ENCODE measurements at regions not wholly inside any gene's neighbourhood (a gene's known extent, or its start where the extent isn't known, plus 50 kb on each side); places are given as distances from the start of the nearest gene placed in this dataset.

DNA sequence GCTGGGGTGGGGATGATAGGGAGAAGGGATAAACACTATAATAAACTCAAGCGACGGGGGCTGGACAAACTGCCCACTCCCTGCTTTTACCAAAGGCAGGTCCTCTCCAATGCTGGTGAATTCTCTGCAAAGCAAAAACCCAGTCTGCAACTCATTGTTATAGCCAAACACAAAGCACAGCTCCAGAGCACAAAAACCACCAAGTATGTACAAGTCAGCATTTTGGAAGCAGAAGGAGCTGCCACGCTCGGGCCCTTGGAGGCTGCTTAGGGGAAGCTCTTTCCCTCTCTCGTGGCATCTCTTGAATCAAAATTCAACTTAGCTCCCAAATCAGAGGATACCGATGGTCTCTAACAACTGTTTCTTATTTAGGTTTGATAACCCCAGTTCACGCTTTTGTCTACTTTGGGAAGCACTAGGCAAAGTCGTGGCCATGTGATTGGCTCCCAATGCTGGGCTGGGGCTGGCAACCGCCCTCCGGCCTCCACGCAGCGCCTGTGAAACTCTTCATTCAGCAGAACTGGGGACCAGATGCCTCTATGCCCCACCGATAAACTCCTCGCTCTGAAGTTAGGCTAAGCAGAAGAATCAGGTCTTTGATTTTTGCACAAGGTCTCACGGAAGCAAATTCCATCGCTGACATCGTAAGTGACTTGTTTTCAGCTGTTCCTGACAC lies 158.5 kb upstream of the FOXN3 start:
- TF ChIP-seq, protein P1, sequence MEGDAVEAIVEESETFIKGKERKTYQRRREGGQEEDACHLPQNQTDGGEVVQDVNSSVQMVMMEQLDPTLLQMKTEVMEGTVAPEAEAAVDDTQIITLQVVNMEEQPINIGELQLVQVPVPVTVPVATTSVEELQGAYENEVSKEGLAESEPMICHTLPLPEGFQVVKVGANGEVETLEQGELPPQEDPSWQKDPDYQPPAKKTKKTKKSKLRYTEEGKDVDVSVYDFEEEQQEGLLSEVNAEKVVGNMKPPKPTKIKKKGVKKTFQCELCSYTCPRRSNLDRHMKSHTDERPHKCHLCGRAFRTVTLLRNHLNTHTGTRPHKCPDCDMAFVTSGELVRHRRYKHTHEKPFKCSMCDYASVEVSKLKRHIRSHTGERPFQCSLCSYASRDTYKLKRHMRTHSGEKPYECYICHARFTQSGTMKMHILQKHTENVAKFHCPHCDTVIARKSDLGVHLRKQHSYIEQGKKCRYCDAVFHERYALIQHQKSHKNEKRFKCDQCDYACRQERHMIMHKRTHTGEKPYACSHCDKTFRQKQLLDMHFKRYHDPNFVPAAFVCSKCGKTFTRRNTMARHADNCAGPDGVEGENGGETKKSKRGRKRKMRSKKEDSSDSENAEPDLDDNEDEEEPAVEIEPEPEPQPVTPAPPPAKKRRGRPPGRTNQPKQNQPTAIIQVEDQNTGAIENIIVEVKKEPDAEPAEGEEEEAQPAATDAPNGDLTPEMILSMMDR (IDR thresholded peaks at IDR 0.05; ENCODE audit: insufficient read depth, low read depth, low read length), result no peak
- no peak for TF ChIP-seq EZH2 (IDR thresholded peaks at IDR 0.05; ENCODE audit: insufficient read depth, low read length)
